ENCODE measurements at regions not wholly inside any gene's neighbourhood (a gene's known extent, or its start where the extent isn't known, plus 50 kb on each side); places are given as distances from the start of the nearest gene placed in this dataset.

- H3K36me3 ChIP-seq (ENCODE audit: control insufficient read depth, insufficient read depth, low read length) = no peaks in the 10 kb centered on the region
- Mint-ChIP-seq H3K4me3 (no peak overlapping the region), H3K36me3 (no peaks in the 10 kb centered on the region), H3K9me3 (peaks cover 16 to 25% of the 10 kb centered on the region in 2 donors), H3K4me1 (no peaks in the 10 kb centered on the region), H3K27me3 (ENCODE audit: low read depth in 2 of 2) (no peaks in the 10 kb centered on the region), H3K27ac (no peak overlapping the region)
- DNase-seq (no peak), ATAC-seq (no peak)
- no peaks in the 10 kb centered on the region for H3K9me3 ChIP-seq (ENCODE audit: control insufficient read depth, insufficient read depth, low read length)
- H3K4me1 ChIP-seq (ENCODE audit: control insufficient read depth, insufficient read depth, low read length) = no peaks in the 10 kb centered on the region
- intact Hi-C loops (cut with micrococcal nuclease) = no loop called here
- TF ChIP-seq CTCF (IDR thresholded peaks at IDR 0.05) = no peak
- H3K27ac ChIP-seq (ENCODE audit: low read length) = no peak overlapping the region
- H3K4me3 ChIP-seq (ENCODE audit: low read length) = no peak overlapping the region
- 87% methylated on average over 4 of the region's 4 CpGs for WGBS (ENCODE audit: insufficient coverage)
- no peaks in the 10 kb centered on the region for H3K27me3 ChIP-seq (ENCODE audit: control insufficient read depth, insufficient read depth, low read length)
Measured at GRCh38 chr1:191579019-191579418, 579.2 kb upstream of the RGS18 start.

GRCh38 chr1:191582169-191582568, 576.1 kb upstream of the RGS18 start:
- no peak overlapping the region for H3K27ac Mint-ChIP-seq
- H3K36me3 ChIP-seq (ENCODE audit: control insufficient read depth, insufficient read depth, low read length) = no peaks in the 10 kb centered on the region
- ATAC-seq (no peak), DNase-seq (no peak)
- H3K36me3 Mint-ChIP-seq = peaks cover 15% of the 10 kb centered on the region
- H3K9me3 Mint-ChIP-seq = peaks cover 19 to 35% of the 10 kb centered on the region in 2 donors
- no peaks in the 10 kb centered on the region for H3K4me1 Mint-ChIP-seq
- H3K4me3 ChIP-seq (ENCODE audit: low read length) = no peak overlapping the region
- no peaks in the 10 kb centered on the region for H3K4me1 ChIP-seq (ENCODE audit: control insufficient read depth, insufficient read depth, low read length)
- H3K27me3 ChIP-seq (ENCODE audit: control insufficient read depth, insufficient read depth, low read length) = no peaks in the 10 kb centered on the region
- no peaks in the 10 kb centered on the region for H3K27me3 Mint-ChIP-seq (ENCODE audit: low read depth in 2 of 2)
- no peak overlapping the region for H3K27ac ChIP-seq (ENCODE audit: low read length)
- H3K4me3 Mint-ChIP-seq = no peak overlapping the region
- intact Hi-C loops (cut with micrococcal nuclease) = no loop called here
- WGBS (ENCODE audit: insufficient coverage) = 9% methylated on average over 1 of the region's 1 CpG
- TF ChIP-seq CTCF (IDR thresholded peaks at IDR 0.05) = no peak
- no peaks in the 10 kb centered on the region for H3K9me3 ChIP-seq (ENCODE audit: control insufficient read depth, insufficient read depth, low read length)

GRCh38 chr1:191585095-191585494, 573.2 kb upstream of the RGS18 start:
- H3K9me3 Mint-ChIP-seq = peaks cover 17 to 29% of the 10 kb centered on the region in 2 donors
- TF ChIP-seq CTCF (IDR thresholded peaks at IDR 0.05) = no peak
- no peak for ATAC-seq

DNA sequence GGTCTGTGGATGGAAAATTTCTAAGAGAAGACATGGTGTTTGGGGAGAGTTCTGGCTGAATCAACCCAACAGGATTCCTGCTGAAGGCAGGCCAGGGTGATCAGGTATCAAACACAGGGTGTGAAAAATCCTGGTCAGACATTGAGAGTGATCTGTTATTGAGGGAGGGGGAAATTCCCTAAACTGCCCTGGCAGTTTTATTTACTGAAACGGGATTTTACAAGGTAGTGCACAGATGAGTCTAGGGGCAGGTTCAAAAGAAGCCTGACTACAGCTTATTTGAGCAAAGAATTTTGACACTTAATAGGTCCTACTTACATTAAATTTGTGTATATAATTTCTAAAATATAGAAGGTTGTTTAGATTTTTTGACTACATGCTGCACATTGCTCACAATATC, 569.4 kb upstream of the RGS18 start:
- no peak for TF ChIP-seq CTCF (IDR thresholded peaks at IDR 0.05)
- Mint-ChIP-seq H3K27ac (no peak overlapping the region), H3K27me3 (ENCODE audit: low read depth in 2 of 2) (no peaks in the 10 kb centered on the region), H3K4me3 (no peak overlapping the region), H3K36me3 (peaks cover 15% of the 10 kb centered on the region), H3K9me3 (peaks cover 12 to 27% of the 10 kb centered on the region in 2 donors), H3K4me1 (no peaks in the 10 kb centered on the region)
- H3K4me1 ChIP-seq (ENCODE audit: control insufficient read depth, insufficient read depth, low read length) = no peaks in the 10 kb centered on the region
- H3K27ac ChIP-seq (ENCODE audit: low read length) = no peak overlapping the region
- DNase-seq = no peak
- H3K36me3 ChIP-seq (ENCODE audit: control insufficient read depth, insufficient read depth, low read length) = no peaks in the 10 kb centered on the region
- WGBS (ENCODE audit: insufficient coverage) = 80% methylated on average over 1 of the region's 1 CpG
- no peak for ATAC-seq
- no peaks in the 10 kb centered on the region for H3K27me3 ChIP-seq (ENCODE audit: control insufficient read depth, insufficient read depth, low read length)
- intact Hi-C loops (cut with micrococcal nuclease) = no loop called here
- peaks cover 3% of the 10 kb centered on the region for H3K9me3 ChIP-seq (ENCODE audit: control insufficient read depth, insufficient read depth, low read length)
- no peak overlapping the region for H3K4me3 ChIP-seq (ENCODE audit: low read length)

More at GRCh38 chr1:191585095-191585494, 573.2 kb upstream of the RGS18 start:
- H3K4me3 Mint-ChIP-seq = no peak overlapping the region
- H3K27me3 Mint-ChIP-seq (ENCODE audit: low read depth in 2 of 2) = no peaks in the 10 kb centered on the region
- no peaks in the 10 kb centered on the region for H3K4me1 ChIP-seq (ENCODE audit: control insufficient read depth, insufficient read depth, low read length)
- no peaks in the 10 kb centered on the region for H3K4me1 Mint-ChIP-seq
- no peak overlapping the region for H3K27ac Mint-ChIP-seq
- peaks cover 3% of the 10 kb centered on the region for H3K9me3 ChIP-seq (ENCODE audit: control insufficient read depth, insufficient read depth, low read length)
- H3K27me3 ChIP-seq (ENCODE audit: control insufficient read depth, insufficient read depth, low read length) = no peaks in the 10 kb centered on the region
- intact Hi-C loops (cut with micrococcal nuclease) = no loop called here
- WGBS (ENCODE audit: insufficient coverage) = 66% methylated on average over 2 of the region's 2 CpGs
- DNase-seq = no peak
- H3K4me3 ChIP-seq (ENCODE audit: low read length) = no peak overlapping the region
- H3K36me3 ChIP-seq (ENCODE audit: control insufficient read depth, insufficient read depth, low read length) = no peaks in the 10 kb centered on the region
- peaks cover 15% of the 10 kb centered on the region for H3K36me3 Mint-ChIP-seq
- H3K27ac ChIP-seq (ENCODE audit: low read length) = no peak overlapping the region

All from natural killer cell (primary cell).